ENCODE measurements at regions not wholly inside any gene's neighbourhood (a gene's known extent, or its start where the extent isn't known, plus 50 kb on each side); places are given as distances from the start of the nearest gene placed in this dataset.

GRCh38 chr5:152595405-152595804 lies 190.3 kb upstream of the NMUR2 start:
- Histone ChIP-seq H3K4me2 (ENCODE audit: control insufficient read depth, insufficient read depth) (no peak overlapping the region), H4K20me1 (ENCODE audit: control insufficient read depth, insufficient read depth) (no peaks in the 10 kb centered on the region), H3K9ac (ENCODE audit: control insufficient read depth, insufficient read depth, low read length) (no peak overlapping the region), H3K27ac (ENCODE audit: control insufficient read depth, insufficient read depth) (no peak overlapping the region), H3K4me1 (ENCODE audit: control insufficient read depth, insufficient read depth, low read length) (no peaks in the 10 kb centered on the region), H3K27me3 (replicated peaks in 1 of 2; ENCODE audit: control insufficient read depth in 2 of 2, insufficient read depth in 2 of 2, low read length in 1 of 2) (no peaks in the 10 kb centered on the region), H3K9me3 (replicated peaks; ENCODE audit: control insufficient read depth, insufficient read depth, low read length) (no peaks in the 10 kb centered on the region), H3K36me3 (ENCODE audit: control insufficient read depth in 2 of 2, insufficient read depth in 2 of 2, low read length in 1 of 2) (no peaks in the 10 kb centered on the region), H3K79me2 (ENCODE audit: control insufficient read depth, insufficient read depth, low read length) (no peaks in the 10 kb centered on the region), H2AFZ (ENCODE audit: control insufficient read depth, low read depth, low read length) (no peak overlapping the region), H3K4me3 (no peak overlapping the region)
- RAD21 ChIA-PET (ENCODE audit: unreplicated experiment) = no interaction called here
- SMC1A ChIA-PET (ENCODE audit: uncharacterized antibody, unreplicated experiment) = no interaction called here
- POLR2A ChIA-PET = interaction anchor here (0.6 kb wide), 1 partner anchor 177 kb away, joined by 5 read pairs; no protein-coding TSS in a partner anchor
- FAIRE-seq (no peak), ATAC-seq (no peak), DNase-seq (ENCODE audit: low read depth, low spot score) (no peak)
- CTCF ChIA-PET = interaction anchor here (1.7 kb wide), 1 partner anchor 35 kb away, joined by 4 read pairs; no protein-coding TSS in a partner anchor
- intact Hi-C loops (cut with micrococcal nuclease; ENCODE audit: unreplicated experiment) (no loop called here), in situ Hi-C loops (cut with MboI) (no loop called here)
- no peak for TF ChIP-seq MXI1 (IDR thresholded peaks at IDR 0.05; ENCODE audit: low read depth, low read length)
- TF ChIP-seq, protein P1, sequence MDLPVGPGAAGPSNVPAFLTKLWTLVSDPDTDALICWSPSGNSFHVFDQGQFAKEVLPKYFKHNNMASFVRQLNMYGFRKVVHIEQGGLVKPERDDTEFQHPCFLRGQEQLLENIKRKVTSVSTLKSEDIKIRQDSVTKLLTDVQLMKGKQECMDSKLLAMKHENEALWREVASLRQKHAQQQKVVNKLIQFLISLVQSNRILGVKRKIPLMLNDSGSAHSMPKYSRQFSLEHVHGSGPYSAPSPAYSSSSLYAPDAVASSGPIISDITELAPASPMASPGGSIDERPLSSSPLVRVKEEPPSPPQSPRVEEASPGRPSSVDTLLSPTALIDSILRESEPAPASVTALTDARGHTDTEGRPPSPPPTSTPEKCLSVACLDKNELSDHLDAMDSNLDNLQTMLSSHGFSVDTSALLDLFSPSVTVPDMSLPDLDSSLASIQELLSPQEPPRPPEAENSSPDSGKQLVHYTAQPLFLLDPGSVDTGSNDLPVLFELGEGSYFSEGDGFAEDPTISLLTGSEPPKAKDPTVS (IDR thresholded peaks at IDR 0.05; ENCODE audit: low read depth, low read length) = no peak
- TF ChIP-seq, protein P2, sequence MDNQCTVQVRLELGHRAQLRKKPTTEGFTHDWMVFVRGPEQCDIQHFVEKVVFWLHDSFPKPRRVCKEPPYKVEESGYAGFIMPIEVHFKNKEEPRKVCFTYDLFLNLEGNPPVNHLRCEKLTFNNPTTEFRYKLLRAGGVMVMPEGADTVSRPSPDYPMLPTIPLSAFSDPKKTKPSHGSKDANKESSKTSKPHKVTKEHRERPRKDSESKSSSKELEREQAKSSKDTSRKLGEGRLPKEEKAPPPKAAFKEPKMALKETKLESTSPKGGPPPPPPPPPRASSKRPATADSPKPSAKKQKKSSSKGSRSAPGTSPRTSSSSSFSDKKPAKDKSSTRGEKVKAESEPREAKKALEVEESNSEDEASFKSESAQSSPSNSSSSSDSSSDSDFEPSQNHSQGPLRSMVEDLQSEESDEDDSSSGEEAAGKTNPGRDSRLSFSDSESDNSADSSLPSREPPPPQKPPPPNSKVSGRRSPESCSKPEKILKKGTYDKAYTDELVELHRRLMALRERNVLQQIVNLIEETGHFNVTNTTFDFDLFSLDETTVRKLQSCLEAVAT (IDR thresholded peaks at IDR 0.05) = no peak
- BruUV-seq (replicated peaks) = no TSS peak
- WGBS (ENCODE audit: insufficient coverage, insufficient replicate concordance, low lambda C conversion rate, missing lambda C conversion rate) = 100% methylated on average over 1 of the region's 1 CpG

- WGBS (ENCODE audit: insufficient coverage, insufficient replicate concordance, low lambda C conversion rate, missing lambda C conversion rate) = 0% methylated on average over 1 of the region's 1 CpG
- no peaks in the 10 kb centered on the region for H3K4me1 ChIP-seq (ENCODE audit: control insufficient read depth, insufficient read depth, low read length)
- H3K36me3 ChIP-seq (ENCODE audit: control insufficient read depth in 2 of 2, insufficient read depth in 2 of 2, low read length in 1 of 2) = no peaks in the 10 kb centered on the region
- DNase-seq (ENCODE audit: low read depth, low spot score) (no peak), ATAC-seq (no peak), FAIRE-seq (no peak)
- H4K20me1 ChIP-seq (ENCODE audit: control insufficient read depth, insufficient read depth) = no peaks in the 10 kb centered on the region
- no peaks in the 10 kb centered on the region for H3K79me2 ChIP-seq (ENCODE audit: control insufficient read depth, insufficient read depth, low read length)
- CTCF ChIA-PET = no interaction called here
- RAD21 ChIA-PET (ENCODE audit: unreplicated experiment) = no interaction called here
- H3K27ac ChIP-seq (ENCODE audit: control insufficient read depth, insufficient read depth) = no peak overlapping the region
- no peak overlapping the region for H3K4me2 ChIP-seq (ENCODE audit: control insufficient read depth, insufficient read depth)
- POLR2A ChIA-PET = no interaction called here
- no TSS peak for BruUV-seq (replicated peaks)
- no peak overlapping the region for H3K9ac ChIP-seq (ENCODE audit: control insufficient read depth, insufficient read depth, low read length)
- SMC1A ChIA-PET (ENCODE audit: uncharacterized antibody, unreplicated experiment) = no interaction called here
- in situ Hi-C loops (cut with MboI) (no loop called here), intact Hi-C loops (cut with micrococcal nuclease; ENCODE audit: unreplicated experiment) (no loop called here)
- H2AFZ ChIP-seq (ENCODE audit: control insufficient read depth, low read depth, low read length) = no peak overlapping the region
- no peaks in the 10 kb centered on the region for H3K27me3 ChIP-seq (replicated peaks in 1 of 2; ENCODE audit: control insufficient read depth in 2 of 2, insufficient read depth in 2 of 2, low read length in 1 of 2)
- H3K4me3 ChIP-seq = no peak overlapping the region
- TF ChIP-seq HCFC1 (IDR thresholded peaks at IDR 0.05; ENCODE audit: low read length) = no peak
- TF ChIP-seq RELB (IDR thresholded peaks at IDR 0.05; ENCODE audit: low read depth) = no peak
- TF ChIP-seq, protein P1 (IDR thresholded peaks at IDR 0.05; ENCODE audit: low read depth, low read length) = no peak
- TF ChIP-seq NFXL1 (IDR thresholded peaks at IDR 0.05; ENCODE audit: borderline replicate concordance) = no peak
- TF ChIP-seq, protein P3, sequence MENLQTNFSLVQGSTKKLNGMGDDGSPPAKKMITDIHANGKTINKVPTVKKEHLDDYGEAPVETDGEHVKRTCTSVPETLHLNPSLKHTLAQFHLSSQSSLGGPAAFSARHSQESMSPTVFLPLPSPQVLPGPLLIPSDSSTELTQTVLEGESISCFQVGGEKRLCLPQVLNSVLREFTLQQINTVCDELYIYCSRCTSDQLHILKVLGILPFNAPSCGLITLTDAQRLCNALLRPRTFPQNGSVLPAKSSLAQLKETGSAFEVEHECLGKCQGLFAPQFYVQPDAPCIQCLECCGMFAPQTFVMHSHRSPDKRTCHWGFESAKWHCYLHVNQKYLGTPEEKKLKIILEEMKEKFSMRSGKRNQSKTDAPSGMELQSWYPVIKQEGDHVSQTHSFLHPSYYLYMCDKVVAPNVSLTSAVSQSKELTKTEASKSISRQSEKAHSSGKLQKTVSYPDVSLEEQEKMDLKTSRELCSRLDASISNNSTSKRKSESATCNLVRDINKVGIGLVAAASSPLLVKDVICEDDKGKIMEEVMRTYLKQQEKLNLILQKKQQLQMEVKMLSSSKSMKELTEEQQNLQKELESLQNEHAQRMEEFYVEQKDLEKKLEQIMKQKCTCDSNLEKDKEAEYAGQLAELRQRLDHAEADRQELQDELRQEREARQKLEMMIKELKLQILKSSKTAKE (IDR thresholded peaks at IDR 0.05; ENCODE audit: low read depth, poor library complexity, severe bottlenecking) = no peak
- no peak for TF ChIP-seq SRF (IDR thresholded peaks at IDR 0.05; ENCODE audit: low read depth in 2 of 2, low read length in 2 of 2)
- TF ChIP-seq CREM (IDR thresholded peaks at IDR 0.05; ENCODE audit: low read depth) = no peak
- no peaks in the 10 kb centered on the region for H3K9me3 ChIP-seq (replicated peaks; ENCODE audit: control insufficient read depth, insufficient read depth, low read length)
These were observed 194.0 kb upstream of the NMUR2 start for GRCh38 chr5:152599096-152599495.
